OCI-LY1 (cell line): ENCODE measurements at regions not wholly inside any gene's neighbourhood (a gene's known extent, or its start where the extent isn't known, plus 50 kb on each side); places are given as distances from the start of the nearest gene placed in this dataset.

Experiments used
- H2AFZ ChIP-seq: fragments of 200-600 bp; sonication (generic), shearing (Covaris generic); 2 replicates; pipeline ENCODE4 v1.6.0; 2014; ENCODE audit warnings: antibody characterized with exemption, mild to moderate bottlenecking, low read length
- H3F3A ChIP-seq: fragments of 200-600 bp; sonication (generic), shearing (Covaris generic); 2 replicates; pipeline ENCODE4 v1.6.0; 2014; ENCODE audit warnings: mild to moderate bottlenecking, antibody characterized with exemption, low read length, moderate library complexity; ENCODE audit not compliant: insufficient read depth
- H3K27ac ChIP-seq: fragments of 200-600 bp; sonication (generic); 2 replicates; pipeline ENCODE4 v1.5.1; 2014; ENCODE audit warnings: low read length, mixed run types, mild to moderate bottlenecking, low read depth; ENCODE audit not compliant: poor library complexity, severe bottlenecking
- H3K27me3 ChIP-seq: fragments of 200-600 bp; sonication (generic); 2 replicates; pipeline ENCODE4 v1.6.0; 2014; ENCODE audit warnings: antibody characterized with exemption, mild to moderate bottlenecking, low read length, moderate library complexity; ENCODE audit not compliant: insufficient read depth
- H3K36me3 ChIP-seq: fragments of 200-600 bp; sonication (generic); 2 replicates; pipeline ENCODE4 v1.6.1; 2014; ENCODE audit warnings: mild to moderate bottlenecking, antibody characterized with exemption, low read length, moderate library complexity, mixed read lengths; ENCODE audit not compliant: insufficient read depth
- H3K4me1 ChIP-seq: fragments of 200-600 bp; sonication (generic); 2 replicates; pipeline ENCODE4 v1.5.1; 2014; ENCODE audit warnings: mild to moderate bottlenecking, low read length, moderate library complexity; ENCODE audit not compliant: insufficient read depth, severe bottlenecking
- H3K4me2 ChIP-seq: fragments of 200-600 bp; sonication (generic), shearing (Covaris generic); 2 replicates; pipeline ENCODE4 v1.6.1; 2014; ENCODE audit warnings: low read length
- H3K4me3 ChIP-seq: fragments of 200-600 bp; sonication (generic); 2 replicates; pipeline ENCODE4 v1.5.1; 2014; ENCODE audit warnings: low read length, low read depth, mild to moderate bottlenecking, mixed read lengths; ENCODE audit not compliant: poor library complexity, severe bottlenecking
- H3K79me2 ChIP-seq: fragments of 200-600 bp; shearing (Covaris generic); 2 replicates; pipeline ENCODE4 v1.6.1; 2016; ENCODE audit warnings: mixed run types, low read length, mixed read lengths; ENCODE audit not compliant: insufficient read depth
- H3K9ac ChIP-seq: fragments of 200-600 bp; sonication (generic), shearing (Covaris generic); 2 replicates; pipeline ENCODE4 v1.6.1; 2014; ENCODE audit warnings: mild to moderate bottlenecking, low read length, mixed read lengths
- H3K9me2 ChIP-seq: fragments of 200-600 bp; sonication (generic), shearing (Covaris generic); 2 replicates; pipeline ENCODE4 v1.6.1; 2014; ENCODE audit warnings: low read depth, mild to moderate bottlenecking, low read length, mixed read lengths
- H3K9me3 ChIP-seq: fragments of 200-600 bp; shearing (Covaris generic); 2 replicates; pipeline ENCODE4 v1.6.1; 2014; ENCODE audit warnings: low read length, mixed read lengths
- H4K20me1 ChIP-seq: fragments of 200-600 bp; sonication (generic), shearing (Covaris generic); 2 replicates; pipeline ENCODE4 v1.6.0; 2016; ENCODE audit warnings: mild to moderate bottlenecking, low read length; ENCODE audit not compliant: insufficient read depth
- CTCF ChIP-seq: fragments of 200-600 bp; sonication (generic), shearing (Covaris generic); IDR thresholded peaks from 2 replicates; pipeline ENCODE4 v1.5.1; 2017; ENCODE audit warnings: mild to moderate bottlenecking, antibody characterized with exemption, low read length, moderate library complexity, mixed read lengths
- EZH2 ChIP-seq: fragments of 200-600 bp; sonication (generic), shearing (Covaris generic); IDR thresholded peaks from 2 replicates; pipeline ENCODE4 v1.8.0; 2017; ENCODE audit warnings: borderline replicate concordance, mixed run types, mild to moderate bottlenecking, antibody characterized with exemption, low read length, moderate library complexity, mixed read lengths

- Histone ChIP-seq H3K36me3 (no peaks in the 10 kb centered on the region), H3K9ac (no peak overlapping the region), H3K9me3 (no peaks in the 10 kb centered on the region), H3F3A (no peaks in the 10 kb centered on the region), H4K20me1 (no peaks in the 10 kb centered on the region), H3K4me3 (no peak overlapping the region), H2AFZ (no peak overlapping the region), H3K4me1 (no peaks in the 10 kb centered on the region), H3K27ac (no peak overlapping the region), H3K4me2 (no peak overlapping the region), H3K27me3 (no peaks in the 10 kb centered on the region), H3K79me2 (no peaks in the 10 kb centered on the region), H3K9me2 (no peaks in the 10 kb centered on the region)
- no peak for TF ChIP-seq EZH2
- TF ChIP-seq CTCF, result no peak
Measured at GRCh38 chr20:55155360-55155759, 680.0 kb downstream of the DOK5 start.

GRCh38 chr20:55153001-55153645, 677.7 kb downstream of the DOK5 start:
- no peak overlapping the region for H3K4me2 ChIP-seq
- H3K4me1 ChIP-seq, result no peaks in the 10 kb centered on the region
- TF ChIP-seq CTCF (no peak), EZH2 (no peak)
- no peaks in the 10 kb centered on the region for H3F3A ChIP-seq
- H3K9ac ChIP-seq, result no peak overlapping the region
- no peaks in the 10 kb centered on the region for H3K36me3 ChIP-seq
- H3K27ac ChIP-seq, result no peak overlapping the region
- no peak overlapping the region for H2AFZ ChIP-seq
- H3K9me3 ChIP-seq, result no peaks in the 10 kb centered on the region
- H3K4me3 ChIP-seq, result no peak overlapping the region
- H4K20me1 ChIP-seq, result no peaks in the 10 kb centered on the region
- H3K27me3 ChIP-seq, result no peaks in the 10 kb centered on the region
- H3K9me2 ChIP-seq, result no peaks in the 10 kb centered on the region
- H3K79me2 ChIP-seq, result no peaks in the 10 kb centered on the region

DNA sequence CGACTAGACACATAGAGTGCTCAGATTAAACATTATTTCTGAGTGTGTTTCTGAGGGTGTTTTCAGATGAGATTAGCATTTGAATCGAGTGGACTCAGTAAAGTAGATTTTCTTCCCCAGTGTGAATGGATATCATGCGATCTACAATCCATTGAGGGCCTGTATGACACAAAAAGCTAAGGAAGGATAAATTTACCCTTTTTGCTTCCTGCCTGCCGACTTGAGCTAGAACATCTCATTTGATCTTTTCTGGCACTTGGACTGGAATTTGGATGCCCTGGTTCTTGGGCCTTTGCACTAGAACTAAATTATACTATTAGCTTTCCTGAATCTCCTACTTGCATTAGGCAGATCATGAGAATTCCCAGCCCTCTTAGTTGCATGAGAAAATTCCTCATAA, 675.8 kb downstream of the DOK5 start:
- H3F3A ChIP-seq, result no peaks in the 10 kb centered on the region
- H4K20me1 ChIP-seq, result no peaks in the 10 kb centered on the region
- H3K27me3 ChIP-seq, result no peaks in the 10 kb centered on the region
- H3K9me2 ChIP-seq, result no peaks in the 10 kb centered on the region
- no peaks in the 10 kb centered on the region for H3K36me3 ChIP-seq
- H3K4me1 ChIP-seq, result no peaks in the 10 kb centered on the region
- H3K9me3 ChIP-seq, result no peaks in the 10 kb centered on the region
- TF ChIP-seq CTCF (no peak), EZH2 (no peak)
- no peak overlapping the region for H3K4me3 ChIP-seq
- no peak overlapping the region for H3K27ac ChIP-seq
- no peak overlapping the region for H3K4me2 ChIP-seq
- H3K9ac ChIP-seq, result no peak overlapping the region
- H2AFZ ChIP-seq, result no peak overlapping the region
- H3K79me2 ChIP-seq, result no peaks in the 10 kb centered on the region
